ENCODE measurements at regions not wholly inside any gene's neighbourhood (a gene's known extent, or its start where the extent isn't known, plus 50 kb on each side); places are given as distances from the start of the nearest gene placed in this dataset.

DNA sequence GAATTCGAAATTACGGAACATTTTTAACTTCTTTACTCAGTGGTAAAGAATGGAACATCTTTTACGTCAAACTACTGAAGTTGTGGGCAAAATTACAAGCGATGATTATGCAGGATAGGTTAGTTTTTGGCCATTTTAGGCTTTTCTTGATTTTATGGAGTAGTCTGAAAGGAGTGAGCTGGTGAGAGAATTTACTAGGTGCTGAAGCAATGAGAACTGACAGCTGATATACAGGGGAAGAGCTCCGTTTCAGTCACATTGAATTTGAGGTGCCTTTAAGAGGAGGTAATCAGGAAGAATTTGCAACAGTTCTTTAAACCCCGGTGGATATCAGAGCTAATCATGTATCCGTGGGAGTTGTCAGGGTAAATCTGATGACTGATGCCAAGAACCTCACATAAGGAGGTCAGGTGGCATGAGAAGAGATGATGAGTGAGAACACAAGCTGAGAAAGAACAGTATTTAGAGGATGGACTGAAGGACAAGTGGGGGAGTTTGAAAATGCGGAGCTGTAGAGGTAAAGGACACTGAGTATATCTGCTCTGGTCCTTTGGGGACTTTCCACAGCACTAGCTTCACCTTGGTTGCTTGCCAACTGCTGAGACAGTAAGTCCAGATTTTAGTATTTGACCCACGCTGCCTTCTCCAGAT lies 104.3 kb downstream of the AHR start:
- TF ChIP-seq, protein P1, sequence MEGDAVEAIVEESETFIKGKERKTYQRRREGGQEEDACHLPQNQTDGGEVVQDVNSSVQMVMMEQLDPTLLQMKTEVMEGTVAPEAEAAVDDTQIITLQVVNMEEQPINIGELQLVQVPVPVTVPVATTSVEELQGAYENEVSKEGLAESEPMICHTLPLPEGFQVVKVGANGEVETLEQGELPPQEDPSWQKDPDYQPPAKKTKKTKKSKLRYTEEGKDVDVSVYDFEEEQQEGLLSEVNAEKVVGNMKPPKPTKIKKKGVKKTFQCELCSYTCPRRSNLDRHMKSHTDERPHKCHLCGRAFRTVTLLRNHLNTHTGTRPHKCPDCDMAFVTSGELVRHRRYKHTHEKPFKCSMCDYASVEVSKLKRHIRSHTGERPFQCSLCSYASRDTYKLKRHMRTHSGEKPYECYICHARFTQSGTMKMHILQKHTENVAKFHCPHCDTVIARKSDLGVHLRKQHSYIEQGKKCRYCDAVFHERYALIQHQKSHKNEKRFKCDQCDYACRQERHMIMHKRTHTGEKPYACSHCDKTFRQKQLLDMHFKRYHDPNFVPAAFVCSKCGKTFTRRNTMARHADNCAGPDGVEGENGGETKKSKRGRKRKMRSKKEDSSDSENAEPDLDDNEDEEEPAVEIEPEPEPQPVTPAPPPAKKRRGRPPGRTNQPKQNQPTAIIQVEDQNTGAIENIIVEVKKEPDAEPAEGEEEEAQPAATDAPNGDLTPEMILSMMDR (IDR thresholded peaks at IDR 0.05): no peak
- TF ChIP-seq YY1 (IDR thresholded peaks at IDR 0.05; ENCODE audit: low read depth): no peak
- TF ChIP-seq CHD2 (IDR thresholded peaks at IDR 0.05; ENCODE audit: low read length, partially characterized antibody): no peak
- TF ChIP-seq POLR2AphosphoS5 (IDR thresholded peaks at IDR 0.05; ENCODE audit: low read depth, low read length): no peak
- no peak for TF ChIP-seq EP300 (IDR thresholded peaks at IDR 0.05; ENCODE audit: borderline replicate concordance in 1 of 2, low read depth in 1 of 2, low read length in 1 of 2)
- no peak for TF ChIP-seq EZH2phosphoT487 (IDR thresholded peaks at IDR 0.05; ENCODE audit: borderline replicate concordance, low read depth)
- TF ChIP-seq TAF1 (IDR thresholded peaks at IDR 0.05; ENCODE audit: borderline replicate concordance, low read depth, low read length): no peak
- no peak for TF ChIP-seq ELF1 (IDR thresholded peaks at IDR 0.05)
- no peak for TF ChIP-seq SMC3 (IDR thresholded peaks at IDR 0.05; ENCODE audit: low read depth, low read length)
- TF ChIP-seq, protein P2, sequence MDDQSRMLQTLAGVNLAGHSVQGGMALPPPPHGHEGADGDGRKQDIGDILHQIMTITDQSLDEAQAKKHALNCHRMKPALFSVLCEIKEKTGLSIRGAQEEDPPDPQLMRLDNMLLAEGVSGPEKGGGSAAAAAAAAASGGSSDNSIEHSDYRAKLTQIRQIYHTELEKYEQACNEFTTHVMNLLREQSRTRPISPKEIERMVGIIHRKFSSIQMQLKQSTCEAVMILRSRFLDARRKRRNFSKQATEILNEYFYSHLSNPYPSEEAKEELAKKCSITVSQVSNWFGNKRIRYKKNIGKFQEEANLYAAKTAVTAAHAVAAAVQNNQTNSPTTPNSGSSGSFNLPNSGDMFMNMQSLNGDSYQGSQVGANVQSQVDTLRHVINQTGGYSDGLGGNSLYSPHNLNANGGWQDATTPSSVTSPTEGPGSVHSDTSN (IDR thresholded peaks at IDR 0.05): no peak

Data from SK-N-SH (cell line).